A673 (cell line): ENCODE measurements at regions not wholly inside any gene's neighbourhood (a gene's known extent, or its start where the extent isn't known, plus 50 kb on each side); places are given as distances from the start of the nearest gene placed in this dataset.

ENCODE experiments used
- CTCF ChIP-seq: fragments of 300-800, 200-600 bp; sonication (generic); conservative IDR thresholded peaks from 2 replicates; pipeline ENCODE4 v1.5.1; 2017; ENCODE audit warnings: low read depth, mild to moderate bottlenecking, antibody characterized with exemption, low read length, moderate library complexity, mixed read lengths
- EZH2 ChIP-seq: fragments of 200-600 bp; sonication (generic); IDR thresholded peaks from 2 replicates; pipeline ENCODE4 v1.6.1; 2017; ENCODE audit warnings: borderline replicate concordance, low read depth, mild to moderate bottlenecking, mixed read lengths, antibody characterized with exemption, low read length; ENCODE audit not compliant: poor library complexity, severe bottlenecking

GRCh38 chr5:156042726-156043125 is 284.2 kb upstream of the SGCD start:
- no peak for TF ChIP-seq EZH2
- TF ChIP-seq CTCF: no peak
